ENCODE measurements at regions not wholly inside any gene's neighbourhood (a gene's known extent, or its start where the extent isn't known, plus 50 kb on each side); places are given as distances from the start of the nearest gene placed in this dataset.

DNA sequence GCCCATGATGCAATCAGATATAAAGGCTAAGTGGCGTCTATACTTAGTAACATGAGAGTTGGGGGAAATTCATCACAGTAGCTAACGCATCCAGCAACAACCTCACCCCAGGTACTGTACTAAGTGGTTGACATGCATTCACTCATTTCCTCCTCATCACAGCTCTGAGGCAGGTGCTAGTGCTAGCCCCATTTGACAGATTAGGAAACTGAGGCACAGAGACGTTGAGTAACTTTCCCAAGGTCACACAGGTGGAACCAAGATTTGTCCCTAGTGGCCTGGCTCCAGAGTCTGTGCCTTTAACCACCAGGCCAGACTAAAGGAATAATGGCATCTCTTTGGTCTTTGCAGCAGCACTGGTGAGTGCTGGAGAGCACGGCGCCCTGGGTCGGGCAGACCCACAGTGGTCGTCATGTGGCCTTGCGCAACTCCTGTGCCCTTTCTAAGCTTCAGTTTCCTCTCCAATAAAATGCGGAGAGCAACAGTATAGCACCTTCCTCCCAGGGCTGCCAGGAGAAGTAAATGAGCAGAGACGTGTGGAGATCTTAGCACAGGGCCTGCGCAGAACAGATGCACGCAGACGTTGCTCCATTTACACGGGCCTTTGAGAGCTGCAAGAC is 186.4 kb downstream of the BCOR start:
- DNase-seq, result no peak

DNA sequence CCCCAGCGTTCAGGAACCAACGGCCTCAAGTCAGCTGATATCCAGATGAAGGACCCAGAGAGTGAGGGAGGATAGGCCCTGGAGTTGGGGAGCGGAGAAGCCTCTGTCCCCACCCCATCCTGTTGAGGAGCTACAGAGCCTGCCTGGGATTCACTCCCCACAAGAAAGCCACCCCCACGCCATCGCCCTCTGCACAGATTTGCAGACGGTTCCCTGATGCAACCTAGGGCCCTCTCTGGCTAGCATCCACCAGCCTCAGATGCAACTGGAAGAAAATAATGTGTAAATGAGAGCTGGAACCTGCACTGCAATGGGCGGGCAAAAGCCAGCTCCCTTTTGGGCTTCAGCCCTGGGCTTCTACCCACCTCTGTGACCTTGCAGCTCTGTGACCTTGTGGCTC is 185.6 kb downstream of the BCOR start:
- no peak for DNase-seq

DNA sequence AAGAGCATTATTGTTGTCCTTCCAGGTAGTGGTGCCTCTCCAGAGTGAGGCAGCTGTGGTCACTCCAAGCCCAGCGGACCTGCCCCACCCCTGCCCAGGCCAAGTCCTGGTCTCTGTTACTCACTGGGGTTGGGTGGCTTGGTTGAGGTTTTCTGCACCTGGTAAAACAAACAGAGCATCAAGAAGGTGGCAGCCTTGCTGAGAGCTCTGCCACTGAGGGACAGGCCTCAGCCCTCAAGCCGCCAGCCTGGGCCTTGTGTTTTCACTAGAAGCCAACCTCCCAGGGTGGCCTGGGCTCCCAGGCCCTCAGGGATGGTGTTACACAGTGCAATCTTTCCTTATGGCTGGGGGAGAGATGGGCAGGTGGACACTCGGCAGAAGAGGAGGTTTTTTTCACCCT is 182.7 kb downstream of the BCOR start:
- no peak for DNase-seq

DNA sequence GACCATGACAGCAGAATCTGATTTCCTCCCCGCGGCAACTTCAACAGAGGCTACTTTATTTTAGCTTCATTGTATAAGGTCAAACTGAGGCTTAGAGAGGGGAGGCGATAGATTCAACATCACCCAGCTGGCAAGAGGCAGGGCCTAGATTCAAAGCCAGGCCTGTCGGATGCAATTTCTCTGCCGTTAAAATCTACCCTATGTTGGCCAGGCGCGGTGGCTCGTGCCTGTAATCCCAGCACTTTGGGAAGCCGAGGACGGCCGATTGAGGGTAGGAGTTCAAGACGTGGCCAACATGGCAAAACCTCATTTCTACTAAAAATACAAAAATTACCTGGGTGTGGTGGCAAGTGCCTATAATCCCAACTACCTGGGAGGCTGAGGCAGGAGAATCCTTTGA is 182.2 kb downstream of the BCOR start:
- no peak for DNase-seq

DNA sequence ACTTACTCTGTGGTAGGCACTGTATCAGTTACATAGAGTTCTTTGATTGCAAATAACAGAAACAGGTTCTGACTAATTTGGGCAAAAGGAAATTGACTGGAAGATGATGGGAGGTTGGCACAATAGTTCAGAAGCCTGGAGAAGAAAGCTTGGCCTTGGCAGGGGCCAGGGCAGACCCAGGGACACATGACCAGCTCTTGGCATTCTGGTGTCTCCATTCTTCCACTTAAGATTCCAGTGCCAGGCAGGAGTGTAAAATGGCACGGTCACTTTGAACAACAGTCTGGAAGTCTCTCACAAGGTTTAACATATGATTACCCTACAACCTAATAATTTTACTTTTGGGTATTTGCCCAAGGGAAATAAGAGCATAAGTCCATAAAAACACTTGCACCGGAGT is 175.9 kb downstream of the BCOR start:
- no peak for DNase-seq

DNA sequence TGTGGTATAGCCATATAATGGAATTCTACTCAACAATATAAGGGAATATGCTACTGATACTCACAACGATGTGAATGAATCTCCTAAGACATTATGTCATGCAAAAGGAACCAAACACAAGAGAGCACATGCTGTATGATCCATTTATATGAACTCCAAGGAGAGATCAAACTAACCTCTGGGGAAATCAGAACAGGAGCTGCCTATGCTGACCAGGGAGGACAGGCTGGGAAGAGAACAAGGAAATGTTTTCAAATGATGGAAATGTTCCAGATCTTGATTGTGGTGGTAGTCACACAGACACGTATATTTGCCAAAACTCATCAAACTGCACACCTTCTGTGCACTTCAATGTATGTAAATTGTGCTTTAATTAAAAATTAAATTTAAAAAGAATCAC is 175.3 kb downstream of the BCOR start:
- DNase-seq, result no peak

DNA sequence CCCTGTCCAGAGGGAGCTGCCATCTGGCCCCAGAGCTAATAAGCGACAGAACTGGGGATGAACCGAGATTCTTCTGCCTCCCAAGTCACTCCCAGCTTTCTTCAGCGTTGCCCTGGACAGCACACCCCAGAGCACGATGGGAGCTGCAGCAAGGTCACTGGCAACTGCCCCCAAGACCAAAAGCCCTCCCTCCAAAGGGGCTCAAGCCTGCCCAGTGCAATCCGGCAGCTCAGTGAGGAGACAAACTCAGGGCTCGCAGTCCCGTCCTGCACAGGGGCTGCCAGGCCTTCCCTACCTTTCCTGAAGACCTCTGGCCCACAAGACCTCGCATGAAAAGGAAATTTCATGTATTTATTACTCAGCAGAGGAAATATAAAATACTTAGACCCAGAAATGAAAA is 174.8 kb downstream of the BCOR start:
- no peak for DNase-seq

DNA sequence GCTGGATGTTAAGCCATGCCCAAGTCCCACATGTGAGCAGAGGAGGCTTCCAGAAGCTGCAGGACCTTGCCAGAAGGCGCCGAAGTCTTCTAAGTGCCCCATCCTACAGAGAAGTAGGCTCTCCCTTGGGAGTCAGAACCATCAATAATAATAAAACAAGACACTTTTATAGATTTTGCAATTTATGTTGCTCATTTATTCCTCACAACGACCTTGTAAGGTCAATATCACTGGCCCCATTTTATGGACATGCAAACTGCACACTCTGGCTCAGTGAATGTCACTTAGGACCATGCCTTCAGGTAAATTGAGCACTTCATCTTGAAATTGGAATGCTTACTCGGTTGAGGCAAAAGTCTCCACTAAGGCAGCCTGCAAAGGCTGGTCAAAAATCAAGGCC is 170.4 kb downstream of the BCOR start:
- DNase-seq, result no peak

DNA sequence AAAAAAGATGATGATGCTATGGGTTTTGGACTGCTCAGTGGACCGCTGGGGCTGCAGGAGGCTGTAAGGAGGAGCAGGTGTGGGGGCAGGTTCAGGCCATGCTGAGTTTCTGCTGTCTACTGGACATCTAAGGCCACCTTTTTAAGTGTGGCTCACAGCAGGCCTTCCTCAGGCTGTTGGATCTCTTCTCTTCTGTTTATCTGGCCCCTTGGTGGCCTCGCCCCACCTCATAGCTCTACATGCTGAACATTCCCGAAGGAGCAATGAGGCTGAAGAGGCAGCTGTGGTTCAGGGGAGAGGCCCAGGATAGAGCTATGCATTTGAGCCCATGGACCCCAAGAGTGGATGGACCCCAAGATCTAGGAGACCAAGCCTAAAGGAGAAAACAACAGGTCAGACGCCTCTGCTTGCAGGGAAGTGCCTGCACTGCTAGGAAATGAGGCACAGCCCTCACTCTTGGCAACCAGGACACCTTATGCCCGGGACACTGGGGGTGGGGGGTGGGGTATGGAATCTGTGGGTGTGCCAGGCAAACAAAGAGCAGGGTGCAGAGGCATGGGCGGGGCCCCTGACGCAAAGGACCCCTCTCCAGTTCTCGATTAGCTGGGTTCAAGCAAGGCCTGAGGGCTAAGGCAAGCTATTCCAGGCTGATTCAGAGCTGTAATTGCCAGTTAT is 168.9 kb downstream of the BCOR start:
- DNase-seq, result no peak

DNA sequence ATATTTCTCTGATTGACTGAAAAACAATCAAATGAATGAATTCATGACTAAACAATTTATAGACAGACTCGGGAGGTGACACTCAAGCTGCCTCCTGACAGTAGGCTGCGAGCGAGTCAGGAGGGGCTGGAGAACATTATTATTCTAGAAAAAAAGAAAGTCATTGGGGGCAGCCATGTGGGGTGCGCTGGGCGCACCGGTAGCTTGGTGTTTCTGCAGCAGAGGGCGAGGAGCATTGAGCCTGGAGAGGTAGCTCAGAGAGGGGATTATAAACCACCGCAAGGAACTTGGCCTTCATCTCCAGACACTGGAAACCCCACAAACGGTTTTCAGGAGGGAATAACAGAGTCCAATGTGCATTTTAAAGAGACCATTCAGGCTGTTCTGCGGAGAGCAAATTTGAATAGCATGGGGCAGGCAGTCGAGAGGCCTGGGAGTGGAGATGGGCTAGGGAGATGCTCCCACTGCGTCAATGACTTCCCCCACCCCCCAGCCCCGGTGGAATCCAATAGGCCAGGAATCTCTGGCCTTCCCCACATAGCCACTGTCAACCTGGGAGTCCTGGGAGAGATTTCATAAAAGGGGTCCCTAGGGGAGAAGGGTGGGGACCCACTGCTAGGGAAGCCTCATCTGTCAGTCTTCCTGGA is 168.3 kb downstream of the BCOR start:
- no peak for DNase-seq

DNA sequence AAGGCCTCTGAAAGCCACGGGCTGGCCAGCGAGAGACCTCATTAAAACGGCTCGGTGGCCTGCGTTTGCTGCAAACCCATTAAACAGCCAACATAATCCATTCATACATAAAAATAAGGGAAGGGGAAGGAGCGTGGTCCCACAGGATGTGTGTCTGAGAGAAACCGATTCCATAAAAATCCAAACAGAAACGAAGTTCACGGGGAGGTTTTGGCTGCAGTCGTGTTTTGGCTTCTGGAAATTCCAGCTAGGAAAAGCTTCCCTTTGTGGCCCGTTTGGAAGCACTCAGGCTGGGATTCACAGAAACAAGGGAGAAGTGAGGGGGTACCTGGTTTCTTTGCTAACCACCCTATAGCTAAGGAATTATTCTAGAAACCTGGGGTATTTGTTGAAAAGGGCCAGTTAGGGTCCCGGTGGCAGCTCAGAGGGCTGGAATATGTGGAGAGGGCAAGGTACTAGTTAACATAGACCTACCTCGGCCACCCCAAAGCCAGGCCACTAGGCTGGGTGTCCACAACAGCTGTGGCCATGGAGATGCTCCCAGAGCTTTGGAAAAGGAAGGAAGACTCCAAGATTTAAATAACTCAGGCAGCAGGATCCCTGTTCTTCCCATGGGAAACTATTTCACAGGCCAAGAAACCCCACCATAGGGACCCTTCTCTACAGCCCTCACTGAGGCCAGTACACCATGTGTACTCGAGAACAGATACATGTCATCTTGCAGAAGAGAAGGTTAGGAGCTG is 166.8 kb downstream of the BCOR start:
- DNase-seq, result no peak

DNA sequence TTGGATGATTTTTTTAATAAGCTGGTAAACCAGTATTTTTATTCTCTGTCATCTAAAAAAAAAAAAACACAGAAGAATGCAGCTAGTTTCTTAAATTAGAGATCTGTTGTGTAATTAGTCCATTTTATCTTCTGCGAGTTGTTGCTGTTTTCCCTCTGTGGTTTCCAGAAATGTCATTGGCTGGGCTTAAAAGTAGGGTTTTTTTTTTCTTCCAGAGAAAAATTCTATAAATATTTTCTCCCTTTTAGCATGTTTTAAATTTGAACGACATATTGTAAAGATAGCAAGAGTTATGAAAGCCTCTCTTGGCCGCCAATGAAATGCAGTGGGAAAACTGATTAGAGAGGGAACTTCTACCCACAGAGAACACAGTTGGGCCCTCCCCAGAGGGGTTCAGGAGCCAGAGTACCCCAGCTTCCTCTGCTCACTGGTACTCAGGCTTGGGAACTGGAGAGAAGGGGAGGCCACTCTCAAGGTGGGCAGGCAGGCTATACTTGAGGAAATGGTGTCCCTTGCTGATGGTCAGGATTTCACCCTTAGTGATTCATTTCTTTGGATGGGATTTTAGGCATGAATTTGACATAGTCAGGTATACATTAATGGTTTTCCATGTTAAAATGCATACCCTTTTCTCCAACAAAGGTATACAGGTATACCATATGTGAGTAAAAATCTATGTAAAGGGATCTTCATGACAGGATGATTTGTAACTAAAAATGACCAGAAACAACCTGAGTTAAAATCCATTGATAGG is 166.1 kb downstream of the BCOR start:
- DNase-seq, result no peak

DNA sequence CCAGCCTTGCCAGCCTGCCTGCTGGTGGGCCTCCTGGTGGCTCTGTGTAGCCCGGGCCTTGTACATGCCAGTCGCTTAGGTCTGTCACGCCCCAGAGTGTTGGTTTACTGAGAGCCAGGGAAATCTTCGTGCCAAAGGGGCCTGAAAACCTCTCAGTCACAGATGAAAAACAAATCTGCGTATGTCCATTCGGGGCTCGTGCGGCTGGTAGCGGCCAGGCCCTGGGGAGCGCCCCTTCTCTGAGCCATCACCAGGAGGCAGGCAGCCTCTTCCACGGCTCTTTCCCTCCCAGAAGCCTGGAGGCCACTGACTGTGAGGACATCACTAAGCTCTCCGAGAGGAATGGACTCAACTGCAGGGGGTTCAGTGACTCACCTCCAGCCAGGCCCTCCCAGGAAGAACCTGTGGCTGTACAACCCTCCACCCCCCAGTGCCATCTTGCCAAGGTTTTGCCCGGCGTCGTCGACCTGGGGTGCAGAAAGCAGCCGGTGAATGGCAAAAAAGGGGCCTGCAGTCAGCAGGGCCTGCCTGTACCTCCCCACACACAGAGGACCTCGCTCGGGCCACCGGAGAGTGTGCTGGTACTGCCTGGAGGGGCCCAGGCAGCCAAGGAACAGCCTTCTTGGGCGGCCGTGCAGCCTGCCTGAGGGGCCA is 162.2 kb downstream of the BCOR start:
- no peak for DNase-seq

DNA sequence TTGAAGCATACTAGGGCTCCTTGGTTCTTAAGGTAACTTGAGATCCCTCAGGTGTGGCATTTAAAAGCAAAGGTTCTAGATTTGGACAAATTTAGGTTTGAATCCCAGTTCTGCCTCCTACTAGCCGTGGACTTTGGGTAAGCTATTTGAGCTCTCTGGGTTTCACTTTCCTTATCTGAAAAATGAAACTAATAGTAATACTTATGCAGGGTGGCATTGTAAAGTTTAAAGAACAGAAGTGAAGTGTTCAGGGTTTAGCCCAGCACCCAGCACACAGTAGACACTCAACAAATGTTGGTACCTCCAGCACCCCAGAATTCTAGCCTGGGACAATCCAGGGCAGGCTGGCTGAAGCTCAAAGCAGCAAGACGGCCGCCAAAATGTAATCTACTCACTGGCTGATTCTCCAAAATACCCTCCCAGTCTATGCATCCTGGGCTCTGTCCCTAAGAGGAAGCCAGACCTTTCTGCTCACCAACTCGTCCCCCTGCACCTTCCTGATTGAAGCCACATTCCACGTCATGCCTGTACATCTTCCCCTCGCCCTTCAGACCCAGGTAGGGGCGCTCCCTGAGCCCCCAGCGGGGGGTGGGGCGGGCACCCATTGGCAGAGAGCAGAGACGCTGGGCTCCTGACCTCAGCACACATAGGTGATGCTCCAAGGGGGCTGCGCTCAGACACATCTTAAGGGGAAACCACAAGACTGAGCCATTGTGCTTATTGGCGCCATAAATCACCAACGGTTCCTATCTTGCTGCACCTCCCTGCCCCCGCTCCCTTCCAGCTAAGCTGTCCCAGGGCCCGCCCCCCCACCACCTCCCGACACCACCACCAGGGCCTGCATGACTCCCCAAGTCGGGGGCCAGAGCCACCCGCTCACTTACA is 160.6 kb downstream of the BCOR start:
- DNase-seq, result no peak

DNA sequence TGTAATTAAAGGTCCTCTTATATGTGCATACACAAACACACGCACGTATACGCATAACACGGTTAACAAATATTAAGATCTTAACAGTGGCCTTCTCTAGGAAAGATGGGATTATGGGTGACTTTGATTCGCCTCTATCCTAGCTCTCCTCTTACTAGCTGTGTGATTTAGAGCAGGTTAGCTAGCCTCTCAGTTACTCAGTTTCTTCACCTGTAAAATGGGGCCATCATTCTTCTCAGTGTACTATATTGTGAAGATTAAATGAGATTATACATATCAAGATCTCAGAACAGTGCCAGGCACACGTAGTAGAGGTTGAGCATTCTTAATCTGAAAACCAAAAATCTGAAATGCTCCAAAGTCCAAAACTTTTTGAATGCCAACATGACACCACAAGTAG is 159.3 kb downstream of the BCOR start:
- no peak for DNase-seq

DNA sequence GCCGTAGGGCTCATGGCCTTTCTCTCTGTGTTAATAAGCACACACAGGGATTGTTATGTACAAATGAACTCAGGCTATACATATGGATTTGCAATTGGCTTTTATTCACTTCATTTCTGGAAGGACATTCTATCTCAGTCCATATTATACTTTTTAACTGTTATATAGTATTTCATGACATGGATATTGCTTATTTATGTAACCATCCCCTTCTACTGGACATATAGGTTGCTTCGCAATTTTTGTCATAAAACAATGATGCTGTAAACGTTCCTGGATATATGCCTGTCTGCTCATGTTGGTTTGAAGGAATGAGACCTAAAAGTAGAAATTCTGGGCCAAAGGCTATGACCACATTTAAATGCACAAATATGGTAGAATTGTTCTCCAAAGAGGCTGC is 158.1 kb downstream of the BCOR start:
- no peak for DNase-seq

DNA sequence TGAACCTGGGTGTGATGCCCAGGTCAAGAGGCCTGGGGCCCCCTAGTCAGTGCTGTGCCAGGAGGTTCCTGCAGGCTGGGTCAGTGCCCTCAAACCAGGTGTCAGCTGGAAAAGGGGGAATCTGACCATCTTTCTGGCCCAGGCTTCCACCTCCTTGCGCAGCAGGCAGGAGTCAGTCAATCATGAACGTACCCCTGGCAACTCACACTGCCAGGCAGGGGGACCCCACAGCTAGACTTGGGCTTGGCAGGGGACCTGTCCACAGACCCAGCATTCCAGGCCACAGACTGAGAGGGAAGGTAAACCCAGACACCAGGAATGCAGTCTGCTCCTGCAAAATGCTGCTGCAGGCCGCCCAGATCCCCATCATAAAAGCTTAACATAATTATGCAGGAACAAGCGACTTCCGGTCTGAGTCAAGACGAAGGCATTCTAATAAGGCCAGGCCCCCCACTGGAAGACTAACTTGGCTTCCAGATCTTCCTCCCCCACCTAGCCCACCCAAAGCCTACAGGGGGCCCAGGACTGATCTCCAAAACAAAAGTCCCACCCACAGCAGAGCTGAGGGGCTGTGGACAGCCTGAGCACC is 156.3 kb downstream of the BCOR start:
- DNase-seq, result no peak

DNA sequence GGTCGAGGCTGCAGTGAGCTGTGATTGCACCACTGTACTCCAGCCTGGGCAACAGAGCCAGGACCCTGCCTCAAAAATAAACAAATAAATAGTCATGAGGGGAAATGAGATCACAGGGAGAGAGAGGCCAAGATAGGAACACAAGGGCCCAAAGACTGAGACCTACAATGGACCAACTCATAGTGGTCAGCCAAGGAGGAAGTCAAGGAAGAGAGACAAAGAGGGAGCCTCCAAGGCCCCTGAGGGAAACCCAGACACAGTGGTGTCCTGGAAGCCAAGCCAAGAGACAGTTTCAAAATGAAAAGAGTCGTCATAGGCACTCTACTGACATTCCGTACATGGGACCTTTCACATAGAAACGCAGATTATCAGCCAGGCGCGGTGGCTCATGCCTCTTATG is 153.3 kb downstream of the BCOR start:
- DNase-seq, result no peak

DNA sequence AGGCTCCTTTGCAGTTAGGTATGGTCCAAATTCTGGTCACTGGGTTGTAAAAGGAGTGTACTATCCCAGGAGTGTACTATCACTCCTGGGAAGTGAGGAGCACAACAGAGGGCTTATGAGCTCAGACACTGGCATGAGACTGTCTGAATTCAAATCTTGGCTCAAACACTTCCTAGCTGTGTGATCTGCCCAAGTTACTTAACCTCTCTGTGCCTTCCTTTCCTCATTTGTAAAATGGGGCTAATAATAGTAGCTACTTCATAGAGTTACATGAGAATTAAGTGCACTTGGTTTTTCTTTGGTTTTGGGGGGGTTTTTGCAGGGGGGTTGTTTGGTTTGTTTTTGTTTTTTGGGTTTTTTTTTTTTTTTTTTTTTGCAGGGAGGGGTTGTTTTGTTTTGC is 152.0 kb downstream of the BCOR start:
- no peak for DNase-seq

DNA sequence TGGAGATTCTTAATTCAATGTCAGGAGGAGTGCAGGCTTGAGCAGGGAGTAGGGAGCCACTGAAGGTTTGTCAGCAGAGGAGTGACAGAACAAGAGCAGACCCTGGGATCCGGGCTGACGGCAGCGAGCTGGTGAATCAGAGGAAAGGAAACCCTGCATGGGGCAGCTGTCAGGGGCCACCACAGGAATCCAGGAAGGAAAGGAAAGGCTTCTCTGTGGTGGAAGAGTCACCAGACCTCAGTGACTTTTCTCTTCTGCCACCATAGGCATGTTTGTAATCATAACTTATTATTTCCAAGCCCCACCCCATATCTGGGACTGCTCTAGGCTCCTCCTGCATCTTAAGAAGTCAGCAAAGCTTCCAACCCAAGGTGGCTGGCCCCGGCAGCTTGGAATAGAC is 150.9 kb downstream of the BCOR start:
- no peak for DNase-seq

DNA sequence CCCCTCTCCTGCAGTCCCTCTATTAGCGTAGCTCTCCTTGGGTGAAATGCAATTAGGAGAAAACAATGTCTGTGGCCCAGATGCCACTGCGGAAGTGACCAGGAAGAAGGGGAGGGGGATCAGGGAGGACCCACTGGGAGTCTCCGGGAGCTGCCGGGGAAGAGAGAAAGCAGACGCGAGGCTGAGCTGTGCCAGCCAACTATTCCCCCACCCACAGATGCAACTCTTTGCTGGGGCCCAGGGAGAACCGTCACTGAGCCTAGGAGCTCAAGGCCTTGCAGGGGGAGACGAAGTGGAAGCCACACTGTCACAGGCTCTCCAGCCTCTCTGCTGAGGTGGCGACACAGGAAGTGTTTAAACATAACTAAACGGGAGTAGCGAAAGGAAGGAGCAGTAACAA is 149.2 kb downstream of the BCOR start:
- no peak for DNase-seq
